AG09309 (cell line): ENCODE measurements at regions not wholly inside any gene's neighbourhood (a gene's known extent, or its start where the extent isn't known, plus 50 kb on each side); places are given as distances from the start of the nearest gene placed in this dataset.

Experiments used
- DNase-seq: peaks from one replicate; pipeline ENCODE4 v3.0.0-alpha.2; 2010; ENCODE audit warnings: low read depth
- H3K4me3 ChIP-seq: 2 replicates; pipeline ENCODE4 v1.5.1; 2011; ENCODE audit warnings: mild to moderate bottlenecking, low read depth, low read length, moderate library complexity; ENCODE audit not compliant: control insufficient read depth
- TF ChIP-seq, protein P1 (sequence below): IDR thresholded peaks from 2 replicates; pipeline ENCODE4 v1.5.1; 2011; ENCODE audit warnings: mild to moderate bottlenecking, low read depth, low read length, inconsistent platforms; ENCODE audit not compliant: insufficient read depth, control insufficient read depth; ENCODE audit errors: missing control alignments

DNA sequence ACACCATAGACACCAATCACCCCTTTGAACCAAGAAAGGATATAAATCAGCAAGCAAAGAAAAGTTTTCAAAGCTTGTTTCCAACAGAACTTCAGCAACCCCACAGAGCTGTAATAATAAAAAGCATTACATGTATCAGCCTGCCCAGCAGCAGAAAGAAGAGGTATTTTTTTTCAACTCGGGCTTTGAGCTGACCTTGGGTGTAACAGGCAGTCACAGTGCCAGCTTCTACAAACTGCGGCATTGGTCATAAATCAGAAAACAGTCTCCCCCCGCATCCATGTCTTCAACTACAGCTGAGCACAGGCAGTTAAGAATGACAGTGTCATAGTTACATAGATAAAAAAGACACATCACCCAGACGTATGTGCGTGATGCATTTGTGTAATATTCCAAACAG is 671.0 kb upstream of the SLITRK1 start:
- no peak for DNase-seq
- no peak overlapping the region for H3K4me3 ChIP-seq
- TF ChIP-seq, protein P1, sequence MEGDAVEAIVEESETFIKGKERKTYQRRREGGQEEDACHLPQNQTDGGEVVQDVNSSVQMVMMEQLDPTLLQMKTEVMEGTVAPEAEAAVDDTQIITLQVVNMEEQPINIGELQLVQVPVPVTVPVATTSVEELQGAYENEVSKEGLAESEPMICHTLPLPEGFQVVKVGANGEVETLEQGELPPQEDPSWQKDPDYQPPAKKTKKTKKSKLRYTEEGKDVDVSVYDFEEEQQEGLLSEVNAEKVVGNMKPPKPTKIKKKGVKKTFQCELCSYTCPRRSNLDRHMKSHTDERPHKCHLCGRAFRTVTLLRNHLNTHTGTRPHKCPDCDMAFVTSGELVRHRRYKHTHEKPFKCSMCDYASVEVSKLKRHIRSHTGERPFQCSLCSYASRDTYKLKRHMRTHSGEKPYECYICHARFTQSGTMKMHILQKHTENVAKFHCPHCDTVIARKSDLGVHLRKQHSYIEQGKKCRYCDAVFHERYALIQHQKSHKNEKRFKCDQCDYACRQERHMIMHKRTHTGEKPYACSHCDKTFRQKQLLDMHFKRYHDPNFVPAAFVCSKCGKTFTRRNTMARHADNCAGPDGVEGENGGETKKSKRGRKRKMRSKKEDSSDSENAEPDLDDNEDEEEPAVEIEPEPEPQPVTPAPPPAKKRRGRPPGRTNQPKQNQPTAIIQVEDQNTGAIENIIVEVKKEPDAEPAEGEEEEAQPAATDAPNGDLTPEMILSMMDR: no peak

DNA sequence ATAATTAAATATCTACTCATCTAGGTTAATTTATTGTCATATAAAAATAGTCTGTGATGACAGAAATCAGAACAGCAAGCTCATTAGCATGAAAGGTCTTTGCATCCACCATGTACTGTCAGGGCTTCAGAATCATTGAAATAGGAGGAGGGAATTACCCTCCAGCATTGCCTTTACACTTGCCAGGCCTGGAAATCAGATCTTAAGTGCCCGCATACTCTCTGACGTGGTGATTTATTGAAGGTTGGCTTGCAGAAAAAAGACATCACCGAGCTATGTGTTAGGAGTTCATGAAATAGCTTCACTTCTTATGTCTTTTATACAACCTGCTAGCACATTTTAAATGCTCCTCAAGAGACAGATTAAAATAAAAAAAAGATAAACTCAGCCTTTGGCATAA is 661.7 kb upstream of the SLITRK1 start:
- no peak for DNase-seq
- TF ChIP-seq, protein P1: no peak
- no peak overlapping the region for H3K4me3 ChIP-seq

DNA sequence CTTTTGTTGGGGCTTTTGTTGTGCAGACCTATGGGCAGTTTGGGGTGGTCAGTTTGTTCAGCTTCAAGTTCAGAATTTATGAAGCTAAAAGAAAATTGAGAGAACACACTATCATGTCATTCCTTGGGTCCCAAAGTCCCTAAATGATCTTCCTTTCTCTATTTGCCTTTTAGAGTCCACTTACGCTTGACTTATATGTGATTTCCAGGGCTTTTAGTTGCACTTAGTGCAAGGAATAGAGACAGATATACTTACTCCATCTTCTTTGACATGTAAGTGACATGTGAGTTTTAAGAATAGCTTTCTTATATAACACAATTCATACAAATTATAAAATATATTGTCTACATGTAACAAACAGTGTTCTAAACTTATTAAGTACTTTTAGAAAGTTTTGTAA is 660.1 kb upstream of the SLITRK1 start:
- TF ChIP-seq, protein P1: no peak
- H3K4me3 ChIP-seq: no peak overlapping the region
- DNase-seq: no peak

DNA sequence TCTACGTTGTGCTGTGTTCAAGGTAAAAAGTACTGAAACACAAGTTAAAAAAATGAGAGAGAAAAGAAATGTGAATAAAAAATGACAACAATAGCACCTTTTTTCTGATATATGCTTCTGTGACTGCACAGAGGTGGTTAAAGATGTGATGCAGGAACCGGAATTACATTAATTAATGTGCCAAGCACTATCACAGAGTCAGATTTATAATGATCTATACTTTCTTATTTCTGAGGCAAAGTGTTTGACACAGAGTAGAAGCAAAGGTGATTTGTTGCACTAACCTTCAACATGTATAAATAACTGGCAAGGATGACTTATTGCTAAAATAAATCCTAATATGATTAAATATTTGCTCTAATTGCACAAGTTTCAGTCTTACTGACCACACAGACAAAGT is 654.6 kb upstream of the SLITRK1 start:
- no peak for DNase-seq
- TF ChIP-seq, protein P1: no peak
- no peak overlapping the region for H3K4me3 ChIP-seq

DNA sequence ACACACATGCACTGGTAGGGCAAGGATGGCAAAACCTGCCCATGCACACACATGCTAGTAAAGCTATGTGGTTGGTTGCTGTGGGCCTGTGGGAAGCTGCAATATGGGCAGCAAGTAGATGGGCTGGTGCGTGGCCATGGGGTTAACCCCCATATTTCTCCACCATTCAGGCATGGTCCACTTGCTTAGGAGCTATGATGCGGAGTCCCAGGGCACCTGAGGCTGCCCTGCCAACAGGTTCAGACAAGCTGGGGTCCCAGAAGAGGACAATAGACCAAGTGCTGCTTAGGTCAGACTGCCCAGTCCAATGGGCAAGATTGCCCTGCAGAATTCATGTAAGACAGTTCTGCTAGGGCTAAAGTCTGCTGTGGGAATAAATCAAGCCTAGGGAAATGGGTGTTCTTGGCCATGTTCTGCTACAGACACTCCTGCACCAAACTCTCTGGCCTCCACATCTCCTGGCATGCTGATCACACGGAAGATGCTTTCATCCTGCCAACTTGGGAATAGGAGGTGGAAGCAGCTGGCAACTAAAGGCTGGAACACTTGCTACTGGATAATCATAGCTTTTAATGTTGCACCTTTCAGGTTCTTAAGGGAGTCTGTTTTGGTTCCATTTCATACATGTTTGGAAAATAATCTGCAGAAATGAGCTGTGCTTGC is 646.3 kb upstream of the SLITRK1 start:
- TF ChIP-seq, protein P1: no peak
- no peak for DNase-seq
- no peak overlapping the region for H3K4me3 ChIP-seq

DNA sequence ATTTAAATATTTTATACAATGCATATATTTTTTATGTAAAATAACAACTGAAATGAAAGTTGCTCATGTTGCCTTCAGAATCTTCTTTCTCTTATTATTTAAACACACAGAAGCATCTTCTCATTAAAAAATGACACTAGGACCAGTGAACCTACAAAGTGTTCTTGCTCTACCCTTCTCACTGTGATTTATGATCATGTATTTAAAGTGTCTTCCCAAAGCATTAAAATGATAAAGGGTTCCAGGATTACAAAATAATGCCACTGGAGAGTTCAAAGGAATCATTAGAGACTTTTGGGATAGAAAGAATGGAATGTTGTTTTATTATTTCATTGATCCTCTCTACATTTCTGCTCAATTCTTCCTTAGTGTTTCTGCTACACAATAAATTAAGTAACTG is 643.6 kb upstream of the SLITRK1 start:
- TF ChIP-seq, protein P1: no peak
- DNase-seq: no peak

More for the DNA sequence above, 643.6 kb upstream of the SLITRK1 start:
- H3K4me3 ChIP-seq: no peak overlapping the region
